GM21423 (cell line): ENCODE measurements at regions not wholly inside any gene's neighbourhood (a gene's known extent, or its start where the extent isn't known, plus 50 kb on each side); places are given as distances from the start of the nearest gene placed in this dataset.
A peak's percentile ranks its signal among the peaks of the same experiment; 100 is the strongest.
"Not testable (repeated sequence)": the region's sequence is repeated elsewhere in the genome, so short reads cannot be mapped to it uniquely, and the experiment has no call there.

Experiments
- ATAC-seq: cut with Tn5 transposase; IDR thresholded peaks from one replicate; pipeline ENCODE4 v1.9.1; 2021; ENCODE audit warnings: mild to moderate bottlenecking, moderate library complexity; ENCODE audit not compliant: unreplicated experiment

DNA sequence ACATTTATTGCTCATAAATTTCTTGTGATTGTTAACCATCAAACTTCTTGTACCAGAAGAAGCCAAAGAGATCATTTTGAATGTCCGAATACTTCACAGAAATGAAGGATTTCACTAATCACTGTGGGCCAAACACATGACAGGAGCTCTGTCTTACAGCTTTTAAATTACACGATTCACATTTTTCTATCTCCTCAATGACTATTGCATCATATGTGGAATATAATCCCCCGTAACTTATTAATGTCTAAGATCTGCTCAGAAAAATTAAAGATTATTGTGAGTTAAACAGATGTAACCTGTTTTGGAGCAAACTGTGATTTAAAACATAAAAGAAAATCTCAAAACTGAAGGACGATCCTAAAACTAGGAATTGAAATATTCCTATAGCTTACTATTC, 645.2 kb upstream of the COX7C start:
- ATAC-seq = no peak

DNA sequence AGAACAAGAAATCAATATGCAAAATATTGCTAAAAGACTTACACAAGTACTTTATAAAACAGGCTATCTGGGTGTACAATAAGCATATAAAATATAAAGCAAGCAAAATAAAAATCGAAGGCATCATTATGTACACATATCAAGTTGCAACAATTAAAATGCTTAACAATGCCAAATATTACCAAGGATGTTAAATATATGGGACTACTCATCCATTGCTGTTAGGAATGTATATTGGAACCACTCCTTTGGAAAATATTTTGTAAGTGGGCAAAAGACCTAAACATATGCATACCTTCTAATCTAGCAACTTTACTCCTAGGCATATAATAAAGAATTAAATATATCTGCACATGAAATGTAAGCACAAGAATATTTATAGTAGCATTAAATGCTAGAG, 632.6 kb upstream of the COX7C start:
- no peak for ATAC-seq

- ATAC-seq = no peak
Measured at GRCh38 chr5:85990998-85991397, 626.7 kb upstream of the COX7C start.

DNA sequence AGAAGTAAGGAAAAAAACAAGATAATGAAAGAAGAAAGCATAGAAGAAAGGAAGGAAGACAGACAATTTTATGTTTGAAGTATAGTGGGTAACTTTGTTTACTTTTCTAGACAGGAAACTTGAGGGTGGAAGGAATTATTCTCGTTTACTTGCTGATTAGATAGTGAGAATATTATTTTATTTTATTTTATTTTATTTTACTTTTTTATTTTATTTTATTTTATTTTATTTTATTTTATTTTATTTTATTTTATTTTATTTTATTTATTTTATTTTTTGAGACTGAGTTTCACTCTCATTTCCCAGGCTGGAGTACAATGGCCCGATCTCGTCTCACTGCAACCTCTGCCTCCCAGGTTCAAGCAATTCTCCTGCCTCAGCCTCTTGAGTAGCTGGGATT, 623.1 kb upstream of the COX7C start:
- ATAC-seq = not testable (repeated sequence)

GRCh38 chr5:85998656-85999055, 619.1 kb upstream of the COX7C start:
- no peak for ATAC-seq

GRCh38 chr5:86008293-86008692, 609.4 kb upstream of the COX7C start:
- no peak for ATAC-seq

- ATAC-seq = no peak
Measured at GRCh38 chr5:86008704-86009103, 609.0 kb upstream of the COX7C start.

DNA sequence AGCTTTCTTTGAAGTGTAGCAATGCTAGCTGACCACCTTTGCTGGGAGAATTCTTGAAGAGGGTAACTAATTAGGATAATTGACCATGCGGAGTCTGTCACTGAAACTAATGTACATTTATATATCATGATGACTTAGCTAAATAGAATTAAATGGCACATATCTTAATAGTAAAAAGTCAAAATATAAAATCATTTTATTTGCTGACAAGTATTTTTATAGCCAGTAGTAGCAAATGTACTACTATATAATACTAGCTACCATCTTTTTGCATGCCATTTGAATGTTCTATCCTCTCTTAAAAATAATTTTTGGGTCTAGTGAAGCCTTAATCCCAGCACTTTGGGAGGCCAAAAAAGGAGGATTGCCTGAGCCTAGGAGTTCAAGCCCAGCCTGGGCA, 605.8 kb upstream of the COX7C start:
- ATAC-seq = no peak

DNA sequence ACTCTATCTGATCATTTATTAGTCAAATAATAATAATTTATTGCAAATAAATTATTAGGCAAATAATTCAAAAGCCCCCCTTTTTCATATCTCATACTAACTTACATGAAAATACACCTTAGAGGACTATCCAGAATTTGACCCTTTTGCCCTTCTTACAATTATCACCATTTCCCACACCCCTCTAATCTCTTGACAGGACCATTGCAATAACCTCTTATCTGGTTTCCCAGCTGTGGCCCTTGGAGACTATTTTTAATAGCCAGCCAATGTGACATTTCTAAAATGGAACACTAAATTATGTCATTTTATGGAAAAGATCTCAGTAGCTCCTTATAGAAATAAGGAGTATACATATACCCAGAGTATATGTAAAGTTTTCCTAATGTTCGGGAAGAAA, 588.4 kb upstream of the COX7C start:
- ATAC-seq = no peak

GRCh38 chr5:86030753-86031152, 587.0 kb upstream of the COX7C start:
- ATAC-seq = no peak

GRCh38 chr5:86038566-86038965, 579.2 kb upstream of the COX7C start:
- no peak for ATAC-seq

DNA sequence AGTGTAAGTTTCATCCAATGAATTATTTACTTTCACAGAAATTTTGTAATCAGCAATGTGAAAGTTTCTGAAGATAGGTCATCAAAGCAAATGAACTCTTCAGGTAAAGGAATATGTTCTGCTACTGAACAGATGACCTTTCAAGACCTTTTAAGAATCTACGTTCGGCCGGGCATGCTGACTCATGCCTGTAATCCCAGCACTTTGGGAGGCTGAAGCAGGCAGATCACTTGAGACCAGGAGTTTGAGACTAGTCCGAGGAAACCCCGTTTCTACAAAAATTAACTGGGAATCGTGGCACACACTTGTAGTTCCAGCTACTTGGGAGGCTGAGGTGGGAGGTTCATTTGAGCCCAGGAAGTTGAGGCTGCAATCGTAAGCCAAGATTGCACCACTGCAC, 578.4 kb upstream of the COX7C start:
- no peak for ATAC-seq

GRCh38 chr5:86070719-86071118, 547.0 kb upstream of the COX7C start:
- no peak for ATAC-seq

DNA sequence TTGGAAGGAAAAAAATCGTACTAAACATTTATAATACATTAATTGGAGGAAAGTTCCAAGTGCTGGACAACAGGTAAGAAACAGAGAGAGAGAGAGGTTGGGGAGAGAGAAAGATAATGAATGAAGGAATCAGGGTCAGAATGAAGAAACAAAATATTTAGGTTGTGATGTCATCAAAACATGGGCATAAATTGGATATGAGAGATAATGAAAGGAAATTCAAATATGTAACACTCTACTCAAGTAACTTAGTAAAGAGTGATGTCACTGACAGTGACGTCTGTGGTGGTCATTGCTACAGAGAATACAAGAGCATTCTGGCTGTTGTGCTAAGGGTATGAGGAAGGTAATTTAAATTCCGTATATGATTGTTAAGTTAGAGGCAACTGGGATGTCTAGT, 543.4 kb upstream of the COX7C start:
- ATAC-seq = no peak

GRCh38 chr5:86075139-86075538, 542.6 kb upstream of the COX7C start:
- ATAC-seq = no peak

GRCh38 chr5:86095092-86095491, 522.6 kb upstream of the COX7C start:
- no peak for ATAC-seq

DNA sequence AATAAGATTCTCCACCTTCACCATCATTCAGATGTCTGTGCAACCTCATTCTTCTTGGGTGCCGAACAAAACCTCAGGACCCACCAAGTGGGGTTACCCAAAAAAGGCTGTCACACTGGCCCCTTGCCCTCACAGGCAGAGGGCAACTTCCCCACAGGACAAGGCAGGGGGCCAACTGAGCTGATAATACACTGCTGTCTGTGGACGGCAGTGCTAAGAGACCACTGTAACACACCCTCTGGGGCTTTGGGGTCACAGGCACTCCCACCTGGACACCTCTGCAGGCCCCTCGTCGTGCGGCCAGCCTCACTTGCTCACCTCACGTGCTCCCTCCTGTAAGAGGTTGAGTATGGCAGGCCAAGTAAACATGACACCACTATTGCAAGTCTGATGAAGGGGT, 515.8 kb upstream of the COX7C start:
- no peak for ATAC-seq

DNA sequence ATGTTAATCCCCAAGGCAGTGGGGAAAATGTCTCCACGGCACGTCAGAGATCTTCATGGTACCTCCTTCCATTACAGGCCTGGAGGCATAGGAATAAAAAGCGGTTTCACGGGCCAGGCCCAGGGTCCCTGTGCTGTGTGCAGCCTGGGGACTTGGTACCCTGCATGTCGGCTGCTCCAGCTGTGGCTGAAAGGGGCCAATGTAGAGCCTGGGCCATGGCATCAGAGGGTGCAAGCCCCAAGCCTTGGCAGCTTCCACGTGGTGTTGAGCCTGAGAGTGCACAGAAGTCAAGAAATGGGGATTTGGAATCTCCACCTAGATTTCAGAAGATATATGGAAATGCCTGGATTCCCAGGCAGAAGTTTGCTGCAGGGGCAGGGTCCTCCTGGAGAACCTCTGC, 508.9 kb upstream of the COX7C start:
- no peak for ATAC-seq

DNA sequence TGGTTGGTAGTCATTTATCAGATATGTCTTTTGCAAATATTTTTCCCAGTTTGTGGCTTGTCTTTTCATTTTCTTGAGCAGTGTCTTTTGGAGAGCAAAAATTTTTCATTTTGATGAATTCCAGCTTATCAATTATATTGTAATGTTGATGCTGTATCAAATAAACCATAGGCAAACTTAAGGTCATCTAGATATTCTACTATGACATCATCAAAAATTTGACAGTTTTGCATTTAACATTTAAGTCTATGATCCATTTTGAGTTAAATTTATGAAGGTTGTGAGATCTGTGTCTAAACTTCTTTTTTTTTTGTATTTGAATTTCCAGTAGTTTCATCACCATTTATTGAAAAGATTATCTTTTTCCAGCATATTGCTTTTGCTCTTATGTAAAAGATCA, 505.5 kb upstream of the COX7C start:
- ATAC-seq = no peak

DNA sequence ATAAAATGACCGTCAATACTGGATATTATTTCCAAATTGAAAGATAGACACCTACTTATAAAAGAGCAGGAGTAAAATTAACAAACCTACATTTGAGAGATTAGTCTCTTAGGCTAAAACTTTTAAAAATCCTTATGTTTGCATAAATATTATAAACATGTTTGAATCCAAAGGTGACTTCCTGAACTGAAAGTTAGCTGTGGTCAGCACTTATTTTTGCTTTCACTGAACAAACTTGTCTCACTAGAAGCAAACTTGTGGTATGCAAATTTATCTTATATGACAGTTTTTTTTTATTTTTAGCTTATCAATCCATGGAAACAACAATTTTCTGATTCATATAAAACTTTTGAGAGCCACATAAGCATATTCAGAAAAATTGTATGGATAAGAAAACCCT, 502.6 kb upstream of the COX7C start:
- ATAC-seq = no peak

- ATAC-seq = peak; percentile 75
Measured at GRCh38 chr5:86118542-86118941, 499.2 kb upstream of the COX7C start.

- ATAC-seq = no peak
Measured at GRCh38 chr5:86124333-86124732, 493.4 kb upstream of the COX7C start.

DNA sequence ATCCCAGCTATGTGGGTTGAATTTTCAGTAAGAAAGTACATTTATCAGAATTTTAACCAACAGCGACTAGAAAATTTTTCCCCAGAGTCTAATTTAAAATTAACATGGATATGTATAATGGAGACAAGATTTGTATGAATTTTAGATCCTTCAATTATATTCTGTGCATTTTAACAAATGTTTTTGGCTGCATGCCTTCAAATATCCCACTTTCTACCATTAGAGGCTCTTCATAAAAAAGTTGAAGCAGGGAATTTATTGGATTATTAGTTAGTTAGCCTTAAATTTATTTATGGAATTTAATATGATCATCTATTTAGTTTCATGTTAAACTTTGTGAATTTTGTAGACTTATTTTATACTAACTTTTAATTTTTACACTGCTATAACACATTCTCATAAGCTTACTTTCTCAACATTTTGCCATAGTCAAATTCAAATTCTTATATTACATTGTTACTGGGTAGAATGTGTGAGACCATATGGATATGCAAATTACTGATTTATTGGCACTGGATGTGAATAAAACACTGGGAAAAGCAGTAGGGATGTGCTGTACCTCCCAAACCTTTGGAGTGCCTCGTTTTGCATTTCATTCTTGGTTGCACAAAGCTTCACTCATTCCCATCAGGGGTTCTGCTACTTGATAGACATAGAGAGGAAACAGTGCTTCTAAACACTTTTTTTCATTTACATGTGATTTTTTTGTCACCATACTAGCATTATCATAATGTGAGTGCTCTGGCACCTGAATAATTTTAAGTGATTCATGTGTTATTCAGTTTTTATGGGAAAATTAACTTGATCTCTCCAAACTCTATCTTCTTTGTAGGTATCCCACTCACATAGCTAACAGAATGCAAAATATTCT, 491.8 kb upstream of the COX7C start:
- ATAC-seq = no peak
